Kidney (tissue), 13 donors: ENCODE measurements at regions not wholly inside any gene's neighbourhood (a gene's known extent, or its start where the extent isn't known, plus 50 kb on each side); places are given as distances from the start of the nearest gene placed in this dataset.

Experiments
- DNase-seq, 5 donors: peaks; one replicate each; pipeline ENCODE4 v3.0.0-alpha.2; 2013 to 2020
- FAIRE-seq: peaks from 2 replicates; lab custom pipeline; 2012; peaks lifted over from hg19 to GRCh38; lab: Jason Lieb, UNC
- H3K27ac ChIP-seq, 2 donors: one replicate each; pipeline ENCODE4 v1.7.0; 2013; ENCODE audit warnings: low read depth in 2 of 2, low read length in 2 of 2, inconsistent platforms in 1 of 2
- H3K27me3 ChIP-seq: one replicate; pipeline ENCODE4 v1.7.1; 2013; ENCODE audit warnings: low read length, inconsistent platforms; ENCODE audit not compliant: control insufficient read depth, insufficient read depth
- H3K36me3 ChIP-seq, 3 donors: one replicate each; pipeline versions ENCODE4 v1.7.0 to v1.7.1; 2013; ENCODE audit warnings: low read length in 3 of 3, control low read depth in 1 of 3, inconsistent platforms in 1 of 3; ENCODE audit not compliant: insufficient read depth in 3 of 3, control insufficient read depth in 2 of 3
- H3K4me1 ChIP-seq, 3 donors: one replicate each; pipeline versions ENCODE4 v1.7.0 to v1.7.1; 2013; ENCODE audit warnings: low read length in 3 of 3, inconsistent platforms in 1 of 3, low read depth in 1 of 3; ENCODE audit not compliant: control insufficient read depth in 2 of 3, insufficient read depth in 2 of 3
- H3K4me3 ChIP-seq, 3 donors: one replicate each; pipeline versions ENCODE4 v1.7.0 to v1.8.1; 2013; ENCODE audit warnings: low read length in 3 of 3, control low read depth in 1 of 3, inconsistent platforms in 1 of 3
- H3K9ac ChIP-seq, 3 donors: one replicate each; pipeline versions ENCODE4 v1.7.0 to v1.7.1; 2013; ENCODE audit warnings: low read length in 3 of 3, control low read depth in 1 of 3, inconsistent platforms in 1 of 3
- H3K9me3 ChIP-seq, 3 donors: one replicate each; pipeline versions ENCODE4 v1.7.0 to v1.7.1; 2013; ENCODE audit warnings: low read length in 3 of 3, control low read depth in 1 of 3, inconsistent platforms in 1 of 3; ENCODE audit not compliant: control insufficient read depth in 2 of 3, insufficient read depth in 1 of 3
- intact Hi-C: fragments of 100-400 bp; cut with DNase I; formaldehyde crosslinking; loops from one replicate; pipeline ENCODE4 v1.11.1; 2022
- TF ChIP-seq, protein P1 (sequence below): IDR thresholded peaks from 3 replicates; pipeline ENCODE4 v1.5.1; 2012; ENCODE audit warnings: mild to moderate bottlenecking, moderate library complexity, borderline replicate concordance; ENCODE audit not compliant: insufficient read depth; ENCODE audit errors: extremely low read depth
- donor health status: control.
- donor health status: control.
- donor health status: control.
- donor health status: control.
- donor health status: control.
- donor health status: DM: yes; HTN: yes; CAD: no.
- donor health status: Normal renal cell carcinoma (clear cell type).

DNA sequence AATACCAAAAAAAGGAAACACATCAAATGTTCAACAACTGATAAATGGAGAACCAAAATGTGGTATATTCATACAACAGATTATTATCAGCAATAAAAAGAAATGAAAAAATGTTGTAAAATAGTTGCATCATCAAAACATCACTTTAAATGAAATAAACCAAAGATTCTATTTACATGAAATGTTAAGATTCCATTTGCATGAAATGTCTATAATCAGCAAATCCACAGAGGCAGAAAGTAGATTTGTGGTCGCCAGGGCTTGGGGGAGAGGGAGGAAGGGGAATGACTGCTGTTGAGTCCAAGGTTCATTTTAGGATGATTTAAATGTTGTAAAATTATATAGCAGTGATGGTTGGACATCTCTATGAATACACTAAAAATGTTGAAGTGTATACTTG, 181.9 kb downstream of the RTP5 start:
- H3K27me3 ChIP-seq: peaks cover 6% of the 10 kb centered on the region
- no peak overlapping the region for H3K27ac ChIP-seq
- H3K4me1 ChIP-seq: no peaks in the 10 kb centered on the region
- H3K9me3 ChIP-seq: no peaks in the 10 kb centered on the region
- TF ChIP-seq, protein P1, sequence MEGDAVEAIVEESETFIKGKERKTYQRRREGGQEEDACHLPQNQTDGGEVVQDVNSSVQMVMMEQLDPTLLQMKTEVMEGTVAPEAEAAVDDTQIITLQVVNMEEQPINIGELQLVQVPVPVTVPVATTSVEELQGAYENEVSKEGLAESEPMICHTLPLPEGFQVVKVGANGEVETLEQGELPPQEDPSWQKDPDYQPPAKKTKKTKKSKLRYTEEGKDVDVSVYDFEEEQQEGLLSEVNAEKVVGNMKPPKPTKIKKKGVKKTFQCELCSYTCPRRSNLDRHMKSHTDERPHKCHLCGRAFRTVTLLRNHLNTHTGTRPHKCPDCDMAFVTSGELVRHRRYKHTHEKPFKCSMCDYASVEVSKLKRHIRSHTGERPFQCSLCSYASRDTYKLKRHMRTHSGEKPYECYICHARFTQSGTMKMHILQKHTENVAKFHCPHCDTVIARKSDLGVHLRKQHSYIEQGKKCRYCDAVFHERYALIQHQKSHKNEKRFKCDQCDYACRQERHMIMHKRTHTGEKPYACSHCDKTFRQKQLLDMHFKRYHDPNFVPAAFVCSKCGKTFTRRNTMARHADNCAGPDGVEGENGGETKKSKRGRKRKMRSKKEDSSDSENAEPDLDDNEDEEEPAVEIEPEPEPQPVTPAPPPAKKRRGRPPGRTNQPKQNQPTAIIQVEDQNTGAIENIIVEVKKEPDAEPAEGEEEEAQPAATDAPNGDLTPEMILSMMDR: no peak
- intact Hi-C loops: no loop called here
- no peak overlapping the region for H3K9ac ChIP-seq
- no peak for FAIRE-seq
- DNase-seq: no peak
- no peak overlapping the region for H3K4me3 ChIP-seq
- no peaks in the 10 kb centered on the region for H3K36me3 ChIP-seq

DNA sequence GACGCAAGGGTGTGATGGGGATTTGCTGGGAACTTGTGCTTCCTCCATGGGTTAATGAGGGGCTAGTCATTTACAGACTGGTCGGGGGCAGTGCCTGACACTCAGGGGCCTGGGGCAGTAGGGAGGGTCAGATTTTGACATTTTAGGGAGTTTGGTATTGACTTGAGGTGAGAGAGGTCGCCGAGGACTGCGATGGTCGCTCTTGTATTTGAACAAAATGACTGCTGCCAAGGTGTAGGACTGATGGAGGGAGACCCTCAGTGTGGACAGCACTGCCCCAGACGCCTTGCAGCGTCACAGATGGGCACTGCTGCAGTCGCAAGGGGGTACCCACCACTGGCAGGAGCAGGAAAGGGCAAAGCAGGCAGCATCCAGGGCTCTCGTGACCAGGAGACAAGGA, 182.9 kb downstream of the RTP5 start:
- intact Hi-C loops: no loop called here
- TF ChIP-seq, protein P1: no peak
- peaks cover 6% of the 10 kb centered on the region for H3K27me3 ChIP-seq
- no peaks in the 10 kb centered on the region for H3K36me3 ChIP-seq
- H3K9ac ChIP-seq: no peak overlapping the region
- H3K27ac ChIP-seq: no peak overlapping the region
- H3K9me3 ChIP-seq: no peaks in the 10 kb centered on the region
- H3K4me3 ChIP-seq: no peak overlapping the region
- FAIRE-seq (no peak), DNase-seq (peak in 1 of 5 donors; percentile 3)
- no peaks in the 10 kb centered on the region for H3K4me1 ChIP-seq

DNA sequence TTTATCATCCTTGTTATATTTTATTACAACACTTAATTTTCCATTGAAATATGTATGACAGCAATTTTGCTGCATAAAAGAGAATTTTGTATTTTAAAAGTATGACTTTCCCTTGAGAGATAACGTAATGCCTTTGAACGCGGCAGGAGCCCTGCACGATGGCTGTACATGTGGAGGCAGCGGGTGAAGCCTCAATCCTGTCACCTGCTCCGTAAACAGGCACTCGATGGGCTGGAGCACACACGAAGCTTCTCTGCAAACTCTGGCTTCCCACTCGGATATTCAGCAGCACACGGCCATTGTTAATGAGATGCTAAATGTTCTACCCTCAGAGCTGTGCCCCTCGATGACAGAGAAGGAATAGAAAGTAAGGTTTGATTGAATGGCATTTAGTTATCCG, 184.4 kb downstream of the RTP5 start:
- TF ChIP-seq, protein P1: no peak
- Histone ChIP-seq H3K4me3 (no peak overlapping the region), H3K36me3 (no peaks in the 10 kb centered on the region), H3K9me3 (no peaks in the 10 kb centered on the region), H3K27me3 (no peaks in the 10 kb centered on the region), H3K4me1 (no peaks in the 10 kb centered on the region), H3K27ac (no peak overlapping the region), H3K9ac (no peak overlapping the region)
- FAIRE-seq (no peak), DNase-seq (no peak)
- intact Hi-C loops: no loop called here

DNA sequence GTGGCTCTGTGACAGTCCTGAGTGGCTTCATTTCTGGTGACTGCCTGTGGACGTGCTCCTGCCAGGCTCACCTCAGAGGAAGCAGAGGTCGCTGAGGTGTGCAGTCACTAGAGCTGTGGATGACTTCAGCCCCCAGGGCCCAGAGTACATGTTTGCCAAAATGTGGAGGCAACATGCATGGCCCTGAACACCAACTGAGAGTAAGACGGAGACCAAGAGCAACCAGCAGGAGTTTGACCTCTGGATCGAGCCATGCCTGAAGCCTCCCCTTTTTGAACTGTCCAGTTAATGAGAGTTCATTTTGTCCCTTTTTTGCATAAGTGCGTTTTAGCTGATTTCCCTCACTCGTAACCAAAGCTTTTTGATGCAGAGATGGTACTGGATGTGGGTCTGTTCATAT, 184.9 kb downstream of the RTP5 start:
- Histone ChIP-seq H3K9ac (no peak overlapping the region), H3K9me3 (no peaks in the 10 kb centered on the region), H3K27ac (no peak overlapping the region), H3K4me3 (no peak overlapping the region), H3K27me3 (no peaks in the 10 kb centered on the region), H3K36me3 (no peaks in the 10 kb centered on the region), H3K4me1 (no peaks in the 10 kb centered on the region)
- DNase-seq (peak in 1 of 5 donors; percentile 3), FAIRE-seq (no peak)
- intact Hi-C loops: no loop called here
- TF ChIP-seq, protein P1: no peak
